OCI-LY1 (cell line): ENCODE measurements at regions not wholly inside any gene's neighbourhood (a gene's known extent, or its start where the extent isn't known, plus 50 kb on each side); places are given as distances from the start of the nearest gene placed in this dataset.

Experiments
- CTCF ChIP-seq: fragments of 200-600 bp; sonication (generic), shearing (Covaris generic); IDR thresholded peaks from 2 replicates; pipeline ENCODE4 v1.5.1; 2017; ENCODE audit warnings: mild to moderate bottlenecking, antibody characterized with exemption, low read length, moderate library complexity, mixed read lengths
- EZH2 ChIP-seq: fragments of 200-600 bp; sonication (generic), shearing (Covaris generic); IDR thresholded peaks from 2 replicates; pipeline ENCODE4 v1.8.0; 2017; ENCODE audit warnings: borderline replicate concordance, mixed run types, mild to moderate bottlenecking, antibody characterized with exemption, low read length, moderate library complexity, mixed read lengths

- no peak for TF ChIP-seq CTCF
- TF ChIP-seq EZH2: no peak
Measured at GRCh38 chr5:125703616-125704015, 719.6 kb upstream of the GRAMD2B start.
